ENCODE measurements at regions not wholly inside any gene's neighbourhood (a gene's known extent, or its start where the extent isn't known, plus 50 kb on each side); places are given as distances from the start of the nearest gene placed in this dataset.
"Not testable (repeated sequence)": the region's sequence is repeated elsewhere in the genome, so short reads cannot be mapped to it uniquely, and the experiment has no call there.

- no peak for DNase-seq (ENCODE audit: extremely low read depth, low read depth)
- TF ChIP-seq CTCF (IDR thresholded peaks at IDR 0.05; ENCODE audit: low read depth, low read length): no peak
These were observed 75.1 kb upstream of the NUP50 start for GRCh38 chr22:45088576-45088975.

GRCh38 chr22:45090497-45090910 lies 73.2 kb upstream of the NUP50 start:
- no peak for TF ChIP-seq CTCF (IDR thresholded peaks at IDR 0.05; ENCODE audit: low read depth, low read length)
- no peak for DNase-seq (ENCODE audit: extremely low read depth, low read depth)

DNA sequence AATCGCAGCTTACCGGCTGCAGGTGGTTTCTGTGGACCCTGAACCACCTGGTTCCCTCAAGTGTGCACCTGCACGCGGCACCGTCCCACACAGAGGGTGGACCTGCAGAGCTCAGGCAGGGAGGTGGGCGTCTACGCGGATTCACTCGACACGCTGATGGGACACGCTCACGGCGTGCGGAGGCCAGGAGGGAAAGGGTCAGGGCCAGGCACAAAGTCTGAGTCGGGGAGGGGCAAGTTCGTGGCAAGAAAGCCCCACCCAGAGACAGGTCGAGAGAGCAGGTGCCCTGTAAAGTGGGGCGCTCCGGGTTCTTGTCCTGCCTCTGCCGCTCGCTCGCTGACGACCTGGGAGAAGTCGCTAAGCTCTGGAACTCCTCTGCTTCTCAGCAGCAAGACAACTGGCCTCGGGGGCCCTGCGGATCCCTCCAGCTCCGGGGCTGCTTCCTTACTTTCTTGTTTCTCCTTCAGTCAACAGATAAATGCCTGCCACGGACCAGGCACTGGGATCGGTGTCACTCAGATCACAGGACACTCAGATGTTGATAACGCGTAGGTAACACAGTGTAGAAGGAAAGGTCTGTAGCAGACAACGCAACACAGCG lies 72.4 kb upstream of the NUP50 start:
- no peak for DNase-seq (ENCODE audit: extremely low read depth, low read depth)
- TF ChIP-seq CTCF (IDR thresholded peaks at IDR 0.05; ENCODE audit: low read depth, low read length): no peak

DNA sequence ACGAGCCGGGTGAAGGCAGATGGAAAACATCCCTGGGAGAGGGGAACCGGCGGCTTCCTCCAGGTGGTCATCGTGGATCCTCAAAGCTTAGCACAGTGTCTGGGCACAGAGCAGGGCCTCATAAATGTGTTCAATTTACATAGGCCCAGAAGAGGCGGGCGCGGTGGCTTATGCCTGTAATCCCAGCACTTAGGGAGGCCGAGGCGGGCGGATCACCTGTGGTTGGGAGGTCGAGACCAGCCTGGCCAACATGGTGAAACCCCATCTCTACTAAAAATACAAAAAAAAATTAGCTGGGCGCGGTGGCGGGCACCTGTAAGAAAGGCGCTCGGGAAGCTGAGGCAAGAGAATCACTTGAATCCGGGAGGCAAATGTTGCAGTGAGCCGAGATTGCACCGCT lies 71.8 kb upstream of the NUP50 start:
- DNase-seq (ENCODE audit: extremely low read depth, low read depth): not testable (repeated sequence)

GRCh38 chr22:45092644-45093043 lies 71.1 kb upstream of the NUP50 start:
- no peak for TF ChIP-seq CTCF (IDR thresholded peaks at IDR 0.05; ENCODE audit: low read depth, low read length)
- no peak for DNase-seq (ENCODE audit: extremely low read depth, low read depth)

DNA sequence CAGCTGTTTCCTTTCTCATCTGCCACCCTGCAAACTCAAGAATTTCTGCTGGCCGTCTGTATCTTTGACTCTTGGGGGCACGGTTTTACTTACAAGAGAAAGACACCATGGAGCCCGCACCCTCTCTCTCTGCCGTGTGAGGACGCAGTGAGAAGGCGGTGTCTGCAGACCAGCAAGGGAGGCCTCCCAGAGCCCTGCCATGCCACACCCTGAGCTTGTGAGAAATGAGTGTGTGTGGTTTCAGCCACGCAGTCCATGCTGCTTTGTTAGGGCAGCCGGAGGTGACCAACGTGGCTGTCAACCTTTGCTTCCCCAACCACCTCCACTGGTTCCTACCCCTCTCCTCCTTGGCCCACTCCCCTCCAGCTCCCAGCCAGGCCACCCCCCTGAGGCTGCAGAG lies 70.1 kb upstream of the NUP50 start:
- DNase-seq (ENCODE audit: extremely low read depth, low read depth): no peak
- no peak for TF ChIP-seq CTCF (IDR thresholded peaks at IDR 0.05; ENCODE audit: low read depth, low read length)

- TF ChIP-seq CTCF (IDR thresholded peaks at IDR 0.05; ENCODE audit: low read depth, low read length): no peak
- no peak for DNase-seq (ENCODE audit: extremely low read depth, low read depth)
These were observed 69.5 kb upstream of the NUP50 start for GRCh38 chr22:45094081-45094720.

DNA sequence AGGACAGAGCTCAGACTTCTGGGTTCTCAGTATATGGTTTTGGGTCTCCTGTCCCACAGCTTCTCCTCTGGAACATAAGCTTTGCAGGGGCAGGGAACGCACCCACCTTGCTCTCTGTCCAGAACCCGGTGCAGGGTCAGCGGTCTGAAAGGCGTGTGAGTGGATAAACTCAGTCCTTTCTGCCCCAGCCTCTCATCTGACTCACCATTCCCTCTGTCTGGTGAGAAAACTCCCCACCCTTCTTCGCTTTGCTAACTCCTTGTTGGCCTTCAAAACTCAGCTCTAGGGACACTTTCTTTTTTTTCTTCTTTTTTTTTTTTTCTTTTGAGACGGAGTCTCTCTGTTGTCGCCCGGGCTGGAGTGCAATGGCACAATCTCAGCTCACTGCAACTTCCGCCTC lies 68.9 kb upstream of the NUP50 start:
- DNase-seq (ENCODE audit: extremely low read depth, low read depth): no peak
- no peak for TF ChIP-seq CTCF (IDR thresholded peaks at IDR 0.05; ENCODE audit: low read depth, low read length)

Data from AG09319 (cell line).